GM12878 (cell line): ENCODE measurements at regions not wholly inside any gene's neighbourhood (a gene's known extent, or its start where the extent isn't known, plus 50 kb on each side); places are given as distances from the start of the nearest gene placed in this dataset.

Experiments
- ATF7 ChIP-seq: fragments of 450-650 bp; IDR thresholded peaks from 2 replicates; pipeline ENCODE4 v1.6.1; 2016; ENCODE audit warnings: low read depth, mild to moderate bottlenecking
- IRF4 ChIP-seq: IDR thresholded peaks from 2 replicates; pipeline ENCODE4 v1.6.1; 2011; ENCODE audit warnings: low read depth, low read length
- NFYA ChIP-seq: IDR thresholded peaks from 2 replicates; pipeline ENCODE4 v1.6.1; 2011; ENCODE audit warnings: low read depth, mild to moderate bottlenecking, low read length, improper control_type of control experiment, borderline replicate concordance
- NRF1 ChIP-seq: conservative IDR thresholded peaks from 2 replicates; pipeline ENCODE4 v1.6.1; 2011; ENCODE audit warnings: mild to moderate bottlenecking, low read depth, low read length, improper control_type of control experiment
- POU2F2 ChIP-seq: IDR thresholded peaks from 3 replicates; pipeline ENCODE4 v1.6.1; 2011; ENCODE audit warnings: low read depth, mild to moderate bottlenecking, low read length, borderline replicate concordance
- RFX5 ChIP-seq: IDR thresholded peaks from 2 replicates; pipeline ENCODE4 v1.6.1; 2011; ENCODE audit warnings: low read depth, low read length, improper control_type of control experiment
- SP1 ChIP-seq: IDR thresholded peaks from one replicate; pipeline ENCODE4 v1.6.1; 2011; ENCODE audit warnings: low read depth, low read length
- TBL1XR1 ChIP-seq: IDR thresholded peaks from 2 replicates; pipeline ENCODE4 v1.6.1; 2012; ENCODE audit warnings: low read depth, low read length, improper control_type of control experiment
- TCF7 ChIP-seq: IDR thresholded peaks from 2 replicates; pipeline ENCODE4 v1.6.1; 2014; ENCODE audit warnings: antibody characterized with exemption, borderline replicate concordance
- TF ChIP-seq, protein P1 (sequence below): fragments of 150-350 bp; IDR thresholded peaks from 2 replicates; pipeline ENCODE4 v1.6.1; 2016; ENCODE audit warnings: low read depth, low read length
- TF ChIP-seq, protein P2 (sequence below): IDR thresholded peaks from 2 replicates; pipeline ENCODE4 v1.6.1; 2012; ENCODE audit warnings: low read length, inconsistent platforms

DNA sequence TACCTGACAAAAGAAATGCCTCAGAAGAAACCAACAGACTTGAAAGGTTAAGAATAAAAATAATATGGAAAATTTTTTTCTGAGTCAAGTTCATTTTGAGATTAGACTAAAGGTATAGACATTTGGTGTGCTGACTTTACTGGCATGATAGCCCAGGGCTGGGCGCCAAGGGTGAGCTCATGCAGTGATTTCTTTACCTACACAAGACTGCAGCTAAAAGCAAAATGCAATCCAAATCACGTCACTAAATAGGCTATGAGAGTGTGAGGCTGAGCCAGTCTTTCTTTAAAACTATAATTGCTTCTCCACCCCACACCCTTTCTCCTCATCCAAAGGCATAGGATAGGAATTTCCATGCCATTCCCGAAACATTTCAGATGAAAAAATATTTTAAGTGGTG lies 196.5 kb downstream of the FAM76B start (continued):
- TF ChIP-seq, protein P1, sequence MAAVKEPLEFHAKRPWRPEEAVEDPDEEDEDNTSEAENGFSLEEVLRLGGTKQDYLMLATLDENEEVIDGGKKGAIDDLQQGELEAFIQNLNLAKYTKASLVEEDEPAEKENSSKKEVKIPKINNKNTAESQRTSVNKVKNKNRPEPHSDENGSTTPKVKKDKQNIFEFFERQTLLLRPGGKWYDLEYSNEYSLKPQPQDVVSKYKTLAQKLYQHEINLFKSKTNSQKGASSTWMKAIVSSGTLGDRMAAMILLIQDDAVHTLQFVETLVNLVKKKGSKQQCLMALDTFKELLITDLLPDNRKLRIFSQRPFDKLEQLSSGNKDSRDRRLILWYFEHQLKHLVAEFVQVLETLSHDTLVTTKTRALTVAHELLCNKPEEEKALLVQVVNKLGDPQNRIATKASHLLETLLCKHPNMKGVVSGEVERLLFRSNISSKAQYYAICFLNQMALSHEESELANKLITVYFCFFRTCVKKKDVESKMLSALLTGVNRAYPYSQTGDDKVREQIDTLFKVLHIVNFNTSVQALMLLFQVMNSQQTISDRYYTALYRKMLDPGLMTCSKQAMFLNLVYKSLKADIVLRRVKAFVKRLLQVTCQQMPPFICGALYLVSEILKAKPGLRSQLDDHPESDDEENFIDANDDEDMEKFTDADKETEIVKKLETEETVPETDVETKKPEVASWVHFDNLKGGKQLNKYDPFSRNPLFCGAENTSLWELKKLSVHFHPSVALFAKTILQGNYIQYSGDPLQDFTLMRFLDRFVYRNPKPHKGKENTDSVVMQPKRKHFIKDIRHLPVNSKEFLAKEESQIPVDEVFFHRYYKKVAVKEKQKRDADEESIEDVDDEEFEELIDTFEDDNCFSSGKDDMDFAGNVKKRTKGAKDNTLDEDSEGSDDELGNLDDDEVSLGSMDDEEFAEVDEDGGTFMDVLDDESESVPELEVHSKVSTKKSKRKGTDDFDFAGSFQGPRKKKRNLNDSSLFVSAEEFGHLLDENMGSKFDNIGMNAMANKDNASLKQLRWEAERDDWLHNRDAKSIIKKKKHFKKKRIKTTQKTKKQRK = no peak
- TF ChIP-seq POU2F2 = no peak
- no peak for TF ChIP-seq ATF7
- TF ChIP-seq, protein P2, sequence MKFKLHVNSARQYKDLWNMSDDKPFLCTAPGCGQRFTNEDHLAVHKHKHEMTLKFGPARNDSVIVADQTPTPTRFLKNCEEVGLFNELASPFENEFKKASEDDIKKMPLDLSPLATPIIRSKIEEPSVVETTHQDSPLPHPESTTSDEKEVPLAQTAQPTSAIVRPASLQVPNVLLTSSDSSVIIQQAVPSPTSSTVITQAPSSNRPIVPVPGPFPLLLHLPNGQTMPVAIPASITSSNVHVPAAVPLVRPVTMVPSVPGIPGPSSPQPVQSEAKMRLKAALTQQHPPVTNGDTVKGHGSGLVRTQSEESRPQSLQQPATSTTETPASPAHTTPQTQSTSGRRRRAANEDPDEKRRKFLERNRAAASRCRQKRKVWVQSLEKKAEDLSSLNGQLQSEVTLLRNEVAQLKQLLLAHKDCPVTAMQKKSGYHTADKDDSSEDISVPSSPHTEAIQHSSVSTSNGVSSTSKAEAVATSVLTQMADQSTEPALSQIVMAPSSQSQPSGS = no peak
- no peak for TF ChIP-seq SP1
- no peak for TF ChIP-seq IRF4
- TF ChIP-seq NFYA = no peak
- no peak for TF ChIP-seq TCF7
- TF ChIP-seq RFX5 = no peak
- no peak for TF ChIP-seq NRF1
- no peak for TF ChIP-seq TBL1XR1
